BE2C (cell line): ENCODE measurements at regions not wholly inside any gene's neighbourhood (a gene's known extent, or its start where the extent isn't known, plus 50 kb on each side); places are given as distances from the start of the nearest gene placed in this dataset.

ENCODE experiments used
- DNase-seq: peaks from one replicate; pipeline ENCODE4 v3.0.0-alpha.2; 2020
- H3K27me3 ChIP-seq: fragments of 250-450 bp; sonication (Bioruptor Pico); 2 replicates; pipeline ENCODE4 v1.5.1; 2020; ENCODE audit warnings: mild to moderate bottlenecking
- H3K36me3 ChIP-seq: fragments of 250-450 bp; sonication (Bioruptor Pico); 2 replicates; pipeline ENCODE4 v1.5.1; 2020; ENCODE audit warnings: mild to moderate bottlenecking
- H3K4me1 ChIP-seq: fragments of 250-450 bp; sonication (Bioruptor Pico); 2 replicates; pipeline ENCODE4 v1.5.1; 2020
- H3K4me3 ChIP-seq: 2 replicates; pipeline ENCODE4 v1.5.1; 2011; ENCODE audit warnings: low read depth, low read length
- H3K9me3 ChIP-seq: fragments of 250-450 bp; sonication (Bioruptor Pico); 2 replicates; pipeline ENCODE4 v1.5.1; 2020
- CTCF ChIP-seq: IDR thresholded peaks from 2 replicates; pipeline ENCODE4 v1.5.1; 2012; ENCODE audit warnings: mild to moderate bottlenecking, low read depth, low read length

DNA sequence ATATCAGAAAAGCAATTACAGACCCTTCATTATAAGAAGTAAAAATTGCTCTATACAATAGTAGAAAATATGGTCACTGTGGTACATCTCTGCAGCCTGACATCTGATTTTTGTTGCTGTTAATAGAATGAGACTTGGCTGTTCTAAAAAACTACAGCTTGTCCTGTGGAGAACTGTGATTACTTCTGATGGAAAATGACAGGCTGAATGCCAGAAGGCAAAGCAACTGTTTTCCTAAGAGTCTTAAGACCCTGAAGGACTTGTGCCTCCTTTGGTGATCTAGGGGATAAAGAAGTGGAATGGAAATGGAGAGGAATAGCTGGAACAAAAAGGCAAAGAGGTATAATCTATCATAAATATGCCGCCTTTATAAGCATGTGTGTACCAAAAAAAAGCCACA, 314.8 kb downstream of the BCHE start:
- no peak for TF ChIP-seq CTCF
- H3K36me3 ChIP-seq, result peaks cover 14% of the 10 kb centered on the region

DNA sequence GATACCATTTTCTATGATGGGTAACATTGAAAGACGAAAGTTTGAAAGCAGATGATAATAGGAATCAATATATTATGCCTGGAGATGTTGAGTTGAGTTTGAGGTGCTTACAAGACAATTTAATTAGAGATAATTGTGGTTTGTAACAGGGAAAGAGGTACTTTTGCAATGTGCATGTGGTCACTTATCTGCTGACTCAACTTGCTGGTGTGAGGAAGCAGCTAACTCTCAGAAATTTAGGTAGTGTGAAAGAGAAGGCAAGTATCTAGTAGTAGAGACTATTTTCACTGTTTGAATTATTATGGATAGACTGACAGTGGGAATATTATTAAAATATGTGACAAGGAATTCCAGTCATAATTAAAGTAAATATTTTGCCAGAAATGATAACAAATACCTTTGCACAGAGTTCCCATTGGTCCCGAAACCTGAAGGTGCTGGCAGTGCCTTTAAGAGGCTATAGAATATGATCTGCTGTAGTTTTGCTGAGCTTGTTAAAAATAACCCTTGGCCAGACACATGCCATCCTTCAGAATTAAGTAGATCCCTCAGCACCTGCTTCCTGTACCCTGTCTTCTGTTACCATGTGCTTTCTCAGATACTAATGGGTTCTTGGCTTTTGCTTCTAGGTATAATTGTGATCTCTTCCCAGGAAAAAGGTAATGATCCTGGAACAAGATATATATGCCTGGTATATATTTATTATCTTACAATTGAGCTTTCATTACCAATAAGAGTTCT, 315.9 kb downstream of the BCHE start:
- Histone ChIP-seq H3K36me3 (peaks cover 14% of the 10 kb centered on the region), H3K27me3 (no peaks in the 10 kb centered on the region), H3K9me3 (no peaks in the 10 kb centered on the region), H3K4me1 (peaks cover 23% of the 10 kb centered on the region), H3K4me3 (no peak overlapping the region)
- no peak for TF ChIP-seq CTCF
- DNase-seq, result no peak

More for the DNA sequence above, 314.8 kb downstream of the BCHE start:
- H3K4me1 ChIP-seq, result peaks cover 28% of the 10 kb centered on the region
- H3K27me3 ChIP-seq, result no peaks in the 10 kb centered on the region
- no peak overlapping the region for H3K4me3 ChIP-seq
- no peak for DNase-seq
- no peaks in the 10 kb centered on the region for H3K9me3 ChIP-seq

GRCh38 chr3:165519687-165520086, 317.5 kb downstream of the BCHE start:
- peaks cover 14% of the 10 kb centered on the region for H3K36me3 ChIP-seq
- H3K4me1 ChIP-seq, result peaks cover 23% of the 10 kb centered on the region
- no peaks in the 10 kb centered on the region for H3K9me3 ChIP-seq
- no peak for DNase-seq
- no peaks in the 10 kb centered on the region for H3K27me3 ChIP-seq
- TF ChIP-seq CTCF, result no peak
- no peak overlapping the region for H3K4me3 ChIP-seq

GRCh38 chr3:165518346-165518745, 318.9 kb downstream of the BCHE start:
- DNase-seq, result no peak
- no peak for TF ChIP-seq CTCF
- Histone ChIP-seq H3K9me3 (no peaks in the 10 kb centered on the region), H3K4me3 (no peak overlapping the region), H3K27me3 (no peaks in the 10 kb centered on the region), H3K36me3 (peaks cover 14% of the 10 kb centered on the region), H3K4me1 (peaks cover 21% of the 10 kb centered on the region)

- TF ChIP-seq CTCF, result no peak
- Histone ChIP-seq H3K36me3 (peaks cover 1% of the 10 kb centered on the region; the same call in 1 of the 2 replicates), H3K9me3 (no peaks in the 10 kb centered on the region)
Measured at GRCh38 chr3:165513715-165514701, 317.8 kb upstream of the SLITRK3 start.

More at GRCh38 chr3:165513715-165514701, 317.8 kb upstream of the SLITRK3 start:
- peaks cover 6% of the 10 kb centered on the region for H3K4me1 ChIP-seq
- H3K4me3 ChIP-seq, result no peak overlapping the region
- H3K27me3 ChIP-seq, result no peaks in the 10 kb centered on the region
- DNase-seq, result no peak
